Prostate gland (tissue), 2 donors: ENCODE measurements at regions not wholly inside any gene's neighbourhood (a gene's known extent, or its start where the extent isn't known, plus 50 kb on each side); places are given as distances from the start of the nearest gene placed in this dataset.

ENCODE experiments used
- CTCF ChIP-seq, 4 experiments: fragments of 200-600 bp in 2 of 4; fragments of 450-650 bp in 2 of 4; sonication (generic) in 2 of 4; IDR thresholded peaks; 1 replicate in 3 of 4; 2 replicates in 1 of 4; pipeline ENCODE4 v1.5.1; 2016 to 2019; ENCODE audit warnings: antibody characterized with exemption in 4 of 4, mild to moderate bottlenecking in 2 of 4, moderate library complexity in 2 of 4
- POLR2A ChIP-seq: fragments of 450-650 bp; IDR thresholded peaks from one replicate; pipeline ENCODE4 v1.6.1; 2016; ENCODE audit warnings: antibody characterized with exemption, mild to moderate bottlenecking
- POLR2AphosphoS5 ChIP-seq: sonication (generic); formaldehyde crosslinking; IDR thresholded peaks from one replicate; pipeline ENCODE4 v1.6.1; 2017; ENCODE audit warnings: antibody characterized with exemption

GRCh38 chr9:118008246-118008645, 304.0 kb downstream of the TLR4 start:
- TF ChIP-seq POLR2A = no peak
- no peak for TF ChIP-seq CTCF (IDR thresholded peaks at IDR 0.05)
- no peak for TF ChIP-seq POLR2AphosphoS5
